ENCODE measurements at regions not wholly inside any gene's neighbourhood (a gene's known extent, or its start where the extent isn't known, plus 50 kb on each side); places are given as distances from the start of the nearest gene placed in this dataset.
"Not testable (repeated sequence)": the region's sequence is repeated elsewhere in the genome, so short reads cannot be mapped to it uniquely, and the experiment has no call there.

GRCh38 chr18:107947-108664, 50.3 kb upstream of the USP14 start:
- TF ChIP-seq EZH2 (IDR thresholded peaks at IDR 0.05; ENCODE audit: borderline replicate concordance); CTCF (IDR thresholded peaks at IDR 0.05; ENCODE audit: poor library complexity): not testable (repeated sequence)
